Hepatocyte (in vitro differentiated cells): ENCODE measurements at regions not wholly inside any gene's neighbourhood (a gene's known extent, or its start where the extent isn't known, plus 50 kb on each side); places are given as distances from the start of the nearest gene placed in this dataset.
A peak's percentile ranks its signal among the peaks of the same experiment; 100 is the strongest.

Experiments used
- DNase-seq: peaks from one replicate; pipeline ENCODE4 v3.0.0-alpha.2; 2016; ENCODE audit warnings: low spot score
- H2AFZ ChIP-seq: fragments of 200-600 bp; sonication (generic); 2 replicates; pipeline ENCODE4 v1.6.0; 2016; ENCODE audit warnings: antibody characterized with exemption, mild to moderate bottlenecking
- H3K27ac ChIP-seq: fragments of 200-600 bp; sonication (generic); 2 replicates; pipeline ENCODE4 v1.5.1; 2016; ENCODE audit warnings: mild to moderate bottlenecking
- H3K27me3 ChIP-seq: fragments of 200-600 bp; sonication (generic); 2 replicates; pipeline ENCODE4 v1.6.1; 2016
- H3K36me3 ChIP-seq: fragments of 200-600 bp; sonication (generic); replicated peaks from 2 replicates; pipeline ENCODE4 v1.5.1; 2016; ENCODE audit warnings: low read depth; ENCODE audit not compliant: insufficient read depth
- H3K4me1 ChIP-seq: fragments of 200-600 bp; sonication (generic); 2 replicates; pipeline ENCODE4 v1.5.1; 2016; ENCODE audit warnings: mild to moderate bottlenecking, moderate library complexity; ENCODE audit not compliant: insufficient read depth
- H3K4me2 ChIP-seq: fragments of 200-600 bp; sonication (generic); 2 replicates; pipeline ENCODE4 v1.6.0; 2016
- H3K4me3 ChIP-seq: fragments of 200-600 bp; sonication (generic); 2 replicates; pipeline ENCODE4 v1.5.1; 2016; ENCODE audit warnings: mild to moderate bottlenecking
- H3K79me2 ChIP-seq: fragments of 200-600 bp; sonication (generic); 2 replicates; pipeline ENCODE4 v1.6.0; 2017; ENCODE audit warnings: mild to moderate bottlenecking
- H3K9me2 ChIP-seq: fragments of 200-600 bp; sonication (generic); replicated peaks from 2 replicates; pipeline ENCODE4 v1.6.0; 2017; ENCODE audit warnings: mild to moderate bottlenecking; ENCODE audit not compliant: insufficient read depth
- H3K9me3 ChIP-seq: fragments of 200-600 bp; sonication (generic); 2 replicates; pipeline ENCODE4 v1.5.1; 2016; ENCODE audit warnings: low read depth, mild to moderate bottlenecking
- H4K20me1 ChIP-seq: fragments of 200-600 bp; sonication (generic); 2 replicates; pipeline ENCODE4 v1.6.0; 2016; ENCODE audit warnings: mild to moderate bottlenecking; ENCODE audit not compliant: insufficient read depth, poor library complexity, severe bottlenecking
- CTCF ChIP-seq: fragments of 200-600 bp; sonication (generic); IDR thresholded peaks from 2 replicates; pipeline ENCODE4 v1.5.1; 2016; ENCODE audit warnings: antibody characterized with exemption, mild to moderate bottlenecking; ENCODE audit not compliant: poor library complexity
- EZH2 ChIP-seq: fragments of 200-600 bp; sonication (generic); IDR thresholded peaks from 2 replicates; pipeline ENCODE4 v1.6.1; 2016; ENCODE audit warnings: antibody characterized with exemption, mild to moderate bottlenecking, borderline replicate concordance
- EZH2phosphoT487 ChIP-seq: fragments of 200-600 bp; sonication (generic); IDR thresholded peaks from one replicate; pipeline ENCODE4 v1.6.1; 2018; ENCODE audit warnings: antibody characterized with exemption, mild to moderate bottlenecking, low read depth, moderate library complexity; ENCODE audit not compliant: unreplicated experiment, severe bottlenecking
- WGBS: methylation state at CpG from one replicate; pipeline ENCODE4 v1.1.6; 2016; ENCODE audit warnings: low lambda C conversion rate; ENCODE audit errors: missing lambda C conversion rate; 5-methylcytosine and 5-hydroxymethylcytosine counted together

GRCh38 chr3:144332868-144333267 lies 361.2 kb downstream of the DIPK2A start:
- Histone ChIP-seq H3K27me3 (no peaks in the 10 kb centered on the region), H3K4me1 (no peaks in the 10 kb centered on the region), H4K20me1 (no peaks in the 10 kb centered on the region), H3K4me3 (no peak overlapping the region), H3K36me3 (no peaks in the 10 kb centered on the region), H3K9me2 (no peaks in the 10 kb centered on the region), H2AFZ (no peak overlapping the region), H3K9me3 (no peaks in the 10 kb centered on the region), H3K27ac (no peak overlapping the region), H3K4me2 (no peak overlapping the region), H3K79me2 (no peaks in the 10 kb centered on the region)
- TF ChIP-seq EZH2 = no peak
- TF ChIP-seq EZH2phosphoT487 = no peak
- no peak for TF ChIP-seq CTCF
- DNase-seq = no peak
- WGBS = 93% methylated on average over 3 of the region's 3 CpGs

DNA sequence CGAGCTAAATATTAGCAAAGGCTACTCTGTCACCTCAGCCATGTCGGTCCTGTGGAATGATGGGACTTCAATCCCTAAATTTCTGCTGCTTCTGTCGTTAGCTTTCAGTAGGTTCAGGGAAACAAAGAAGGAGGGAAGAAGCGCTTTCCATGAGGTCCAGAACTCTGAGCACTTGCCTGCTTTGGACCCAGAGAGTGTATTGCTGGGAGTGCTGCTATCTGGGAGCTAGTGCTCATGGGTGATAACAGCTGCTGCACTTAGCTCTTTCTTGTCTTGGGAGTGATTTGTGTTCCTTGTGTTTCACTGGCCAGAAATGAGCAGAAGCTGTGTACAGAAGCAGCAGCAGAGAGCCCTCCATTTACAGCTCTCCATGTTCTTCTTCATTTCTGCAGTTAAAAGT lies 369.8 kb downstream of the DIPK2A start:
- H2AFZ ChIP-seq = peak overlapping the region; percentile 57
- H3K27me3 ChIP-seq = no peaks in the 10 kb centered on the region
- no peaks in the 10 kb centered on the region for H4K20me1 ChIP-seq
- H3K4me1 ChIP-seq = peaks cover 18% of the 10 kb centered on the region
- DNase-seq = peak; percentile 32
- no peaks in the 10 kb centered on the region for H3K79me2 ChIP-seq
- no peak for TF ChIP-seq EZH2phosphoT487
- TF ChIP-seq CTCF = no peak
- no peak for TF ChIP-seq EZH2
- no peaks in the 10 kb centered on the region for H3K36me3 ChIP-seq
- no peak overlapping the region for H3K4me3 ChIP-seq
- 34% methylated on average over 4 of the region's 4 CpGs for WGBS
- no peaks in the 10 kb centered on the region for H3K9me2 ChIP-seq
- H3K4me2 ChIP-seq = peak overlapping the region; percentile 59
- H3K9me3 ChIP-seq = no peaks in the 10 kb centered on the region
- H3K27ac ChIP-seq = peak overlapping the region; percentile 57

DNA sequence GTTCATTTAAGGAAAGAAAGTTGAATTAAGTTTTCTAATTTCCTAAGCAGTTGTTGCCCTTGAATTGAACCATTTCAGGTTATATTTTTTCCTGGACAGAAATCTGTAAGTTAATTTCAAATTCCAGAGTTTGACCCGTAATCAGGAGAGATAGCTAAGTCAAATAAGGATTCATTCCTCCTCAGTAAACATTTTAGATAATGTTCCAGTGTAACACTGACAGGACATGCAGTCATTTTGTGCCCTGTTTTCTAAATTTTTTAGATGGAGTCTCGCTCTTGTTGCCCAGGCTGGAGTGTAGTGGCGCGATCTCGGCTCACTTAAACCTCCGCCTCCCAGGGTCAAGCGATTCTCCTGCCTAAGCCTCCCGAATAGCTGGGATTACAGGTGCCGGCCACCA lies 371.7 kb downstream of the DIPK2A start:
- Histone ChIP-seq H3K4me2 (peak overlapping the region; percentile 60), H3K9me2 (no peaks in the 10 kb centered on the region), H3K4me1 (peaks cover 18% of the 10 kb centered on the region), H3K27me3 (no peaks in the 10 kb centered on the region), H3K27ac (no peak overlapping the region), H3K36me3 (no peaks in the 10 kb centered on the region), H3K4me3 (no peak overlapping the region), H4K20me1 (no peaks in the 10 kb centered on the region), H3K9me3 (no peaks in the 10 kb centered on the region), H2AFZ (no peak overlapping the region), H3K79me2 (no peaks in the 10 kb centered on the region)
- DNase-seq = no peak
- WGBS = 68% methylated on average over 9 of the region's 9 CpGs
- TF ChIP-seq EZH2phosphoT487 (no peak), CTCF (no peak), EZH2 (no peak)

DNA sequence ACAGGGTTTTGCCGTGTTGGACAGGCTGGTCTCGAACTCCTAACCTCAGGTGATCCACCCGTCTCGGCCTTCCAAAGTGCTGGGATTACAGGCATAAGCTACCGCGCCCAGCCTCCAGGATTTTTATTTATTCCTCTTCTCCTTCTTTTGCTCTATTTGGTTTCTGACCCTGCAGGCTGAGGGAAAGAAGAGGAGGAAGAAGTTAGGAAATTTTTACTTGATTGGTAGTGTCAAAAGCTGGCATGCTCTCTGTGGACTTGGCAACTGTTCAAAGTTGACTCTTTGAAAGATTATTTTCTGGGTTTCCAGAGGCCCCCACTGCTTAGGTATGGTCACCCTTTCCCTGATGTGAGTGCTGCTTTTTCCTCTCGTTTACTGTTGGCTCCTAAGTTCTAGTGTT lies 372.2 kb downstream of the DIPK2A start:
- H3K27ac ChIP-seq = no peak overlapping the region
- WGBS = 81% methylated on average over 7 of the region's 7 CpGs
- no peaks in the 10 kb centered on the region for H3K9me2 ChIP-seq
- H3K36me3 ChIP-seq = no peaks in the 10 kb centered on the region
- peak overlapping the region; percentile 60 for H3K4me2 ChIP-seq
- no peaks in the 10 kb centered on the region for H3K79me2 ChIP-seq
- TF ChIP-seq EZH2 = no peak
- TF ChIP-seq EZH2phosphoT487 = no peak
- no peak for TF ChIP-seq CTCF
- DNase-seq = no peak
- no peaks in the 10 kb centered on the region for H4K20me1 ChIP-seq
- no peak overlapping the region for H2AFZ ChIP-seq
- H3K27me3 ChIP-seq = no peaks in the 10 kb centered on the region
- H3K4me3 ChIP-seq = no peak overlapping the region
- peaks cover 18% of the 10 kb centered on the region for H3K4me1 ChIP-seq
- H3K9me3 ChIP-seq = no peaks in the 10 kb centered on the region
